ENCODE measurements at regions not wholly inside any gene's neighbourhood (a gene's known extent, or its start where the extent isn't known, plus 50 kb on each side); places are given as distances from the start of the nearest gene placed in this dataset.
"Not testable (repeated sequence)": the region's sequence is repeated elsewhere in the genome, so short reads cannot be mapped to it uniquely, and the experiment has no call there.

GRCh38 chr14:71240866-71241520 is 333.7 kb downstream of the PCNX1 start:
- Mint-ChIP-seq H3K36me3 (peaks cover 4% of the 10 kb centered on the region), H3K27me3 (no peaks in the 10 kb centered on the region), H3K27ac (no peak overlapping the region), H3K4me1 (ENCODE audit: low read depth) (peaks cover 26% of the 10 kb centered on the region), H3K4me3 (no peak overlapping the region), H3K9me3 (ENCODE audit: low read depth) (no peaks in the 10 kb centered on the region)

GRCh38 chr14:71242237-71242748 is 335.0 kb downstream of the PCNX1 start:
- H3K4me3 Mint-ChIP-seq: no peak overlapping the region
- H3K36me3 Mint-ChIP-seq: peaks cover 13% of the 10 kb centered on the region
- no peaks in the 10 kb centered on the region for H3K27me3 Mint-ChIP-seq
- H3K27ac Mint-ChIP-seq: no peak overlapping the region
- H3K4me1 Mint-ChIP-seq (ENCODE audit: low read depth): peaks cover 39% of the 10 kb centered on the region
- H3K9me3 Mint-ChIP-seq (ENCODE audit: low read depth): peaks cover 3% of the 10 kb centered on the region

GRCh38 chr14:71243697-71244096 is 336.4 kb downstream of the PCNX1 start:
- Mint-ChIP-seq H3K4me3 (no peak overlapping the region), H3K36me3 (peaks cover 19% of the 10 kb centered on the region)

GRCh38 chr14:71244341-71244740 is 337.1 kb downstream of the PCNX1 start:
- peaks cover 9% of the 10 kb centered on the region for H3K9me3 Mint-ChIP-seq (ENCODE audit: low read depth)
- H3K27ac Mint-ChIP-seq: no peak overlapping the region
- H3K36me3 Mint-ChIP-seq: peaks cover 19% of the 10 kb centered on the region
- no peaks in the 10 kb centered on the region for H3K27me3 Mint-ChIP-seq
- H3K4me1 Mint-ChIP-seq (ENCODE audit: low read depth): peaks cover 52% of the 10 kb centered on the region
- H3K4me3 Mint-ChIP-seq: no peak overlapping the region

More at GRCh38 chr14:71243697-71244096, 336.4 kb downstream of the PCNX1 start:
- Mint-ChIP-seq H3K9me3 (ENCODE audit: low read depth) (peaks cover 9% of the 10 kb centered on the region), H3K27ac (no peak overlapping the region), H3K27me3 (no peaks in the 10 kb centered on the region), H3K4me1 (ENCODE audit: low read depth) (peaks cover 52% of the 10 kb centered on the region)

- Mint-ChIP-seq H3K9me3 (ENCODE audit: low read depth) (peaks cover 9% of the 10 kb centered on the region), H3K4me3 (peak overlapping the region; percentile 40), H3K4me1 (ENCODE audit: low read depth) (peaks cover 52% of the 10 kb centered on the region), H3K27ac (peak overlapping the region; percentile 68), H3K36me3 (peaks cover 19% of the 10 kb centered on the region), H3K27me3 (no peaks in the 10 kb centered on the region)
Observed at GRCh38 chr14:71245659-71246361, 338.6 kb downstream of the PCNX1 start.

GRCh38 chr14:71246539-71246938 is 339.3 kb downstream of the PCNX1 start:
- H3K9me3 Mint-ChIP-seq (ENCODE audit: low read depth): peaks cover 9% of the 10 kb centered on the region
- H3K27ac Mint-ChIP-seq: peak overlapping the region; percentile 68
- H3K4me3 Mint-ChIP-seq: peak overlapping the region; percentile 40
- peaks cover 19% of the 10 kb centered on the region for H3K36me3 Mint-ChIP-seq
- no peaks in the 10 kb centered on the region for H3K27me3 Mint-ChIP-seq
- H3K4me1 Mint-ChIP-seq (ENCODE audit: low read depth): peaks cover 49% of the 10 kb centered on the region

- peaks cover 19% of the 10 kb centered on the region for H3K36me3 Mint-ChIP-seq
- peaks cover 49% of the 10 kb centered on the region for H3K4me1 Mint-ChIP-seq (ENCODE audit: low read depth)
- H3K27ac Mint-ChIP-seq: peak overlapping the region; percentile 81
- no peaks in the 10 kb centered on the region for H3K27me3 Mint-ChIP-seq
- peaks cover 9% of the 10 kb centered on the region for H3K9me3 Mint-ChIP-seq (ENCODE audit: low read depth)
- H3K4me3 Mint-ChIP-seq: peak overlapping the region; percentile 60
Observed at GRCh38 chr14:71247106-71247505, 339.8 kb downstream of the PCNX1 start.

- Mint-ChIP-seq H3K4me1 (ENCODE audit: low read depth) (peaks cover 49% of the 10 kb centered on the region), H3K4me3 (no peak overlapping the region), H3K9me3 (ENCODE audit: low read depth) (peaks cover 9% of the 10 kb centered on the region), H3K27ac (no peak overlapping the region), H3K27me3 (no peaks in the 10 kb centered on the region), H3K36me3 (peaks cover 19% of the 10 kb centered on the region)
Observed at GRCh38 chr14:71248194-71248593, 340.9 kb downstream of the PCNX1 start.

GRCh38 chr14:71250347-71250746 is 343.1 kb downstream of the PCNX1 start:
- H3K4me1 Mint-ChIP-seq (ENCODE audit: low read depth): peaks cover 40% of the 10 kb centered on the region
- H3K4me3 Mint-ChIP-seq: no peak overlapping the region
- peaks cover 9% of the 10 kb centered on the region for H3K9me3 Mint-ChIP-seq (ENCODE audit: low read depth)
- H3K27ac Mint-ChIP-seq: no peak overlapping the region
- no peaks in the 10 kb centered on the region for H3K27me3 Mint-ChIP-seq
- peaks cover 19% of the 10 kb centered on the region for H3K36me3 Mint-ChIP-seq

GRCh38 chr14:71250791-71251190 is 343.5 kb downstream of the PCNX1 start:
- Mint-ChIP-seq H3K9me3 (ENCODE audit: low read depth) (peaks cover 9% of the 10 kb centered on the region), H3K36me3 (peaks cover 16% of the 10 kb centered on the region), H3K27me3 (no peaks in the 10 kb centered on the region), H3K4me1 (ENCODE audit: low read depth) (peaks cover 35% of the 10 kb centered on the region), H3K4me3 (no peak overlapping the region), H3K27ac (no peak overlapping the region)

- not testable (repeated sequence) for H3K4me1 Mint-ChIP-seq (ENCODE audit: low read depth); H3K27me3 Mint-ChIP-seq
- Mint-ChIP-seq H3K4me3 (peak overlapping the region; percentile 24), H3K27ac (peak overlapping the region; percentile 0), H3K9me3 (ENCODE audit: low read depth) (peaks cover 11% of the 10 kb centered on the region), H3K36me3 (peaks cover 15% of the 10 kb centered on the region)
Observed at GRCh38 chr14:71254091-71254719, 346.9 kb downstream of the PCNX1 start.

GRCh38 chr14:71261206-71261605 is 353.9 kb downstream of the PCNX1 start:
- no peaks in the 10 kb centered on the region for H3K27me3 Mint-ChIP-seq

GRCh38 chr14:71262441-71262840 is 355.2 kb downstream of the PCNX1 start:
- peaks cover 7% of the 10 kb centered on the region for H3K4me1 Mint-ChIP-seq (ENCODE audit: low read depth)
- no peak overlapping the region for H3K4me3 Mint-ChIP-seq
- no peak overlapping the region for H3K27ac Mint-ChIP-seq
- no peaks in the 10 kb centered on the region for H3K27me3 Mint-ChIP-seq
- H3K36me3 Mint-ChIP-seq: peaks cover 32% of the 10 kb centered on the region
- H3K9me3 Mint-ChIP-seq (ENCODE audit: low read depth): peaks cover 31% of the 10 kb centered on the region

More at GRCh38 chr14:71261206-71261605, 353.9 kb downstream of the PCNX1 start:
- Mint-ChIP-seq H3K36me3 (peaks cover 38% of the 10 kb centered on the region), H3K4me3 (no peak overlapping the region), H3K4me1 (ENCODE audit: low read depth) (no peaks in the 10 kb centered on the region), H3K9me3 (ENCODE audit: low read depth) (peaks cover 31% of the 10 kb centered on the region), H3K27ac (no peak overlapping the region)

GRCh38 chr14:71264260-71264659 is 357.0 kb downstream of the PCNX1 start:
- Mint-ChIP-seq H3K27ac (no peak overlapping the region), H3K4me1 (ENCODE audit: low read depth) (peaks cover 14% of the 10 kb centered on the region), H3K36me3 (peaks cover 28% of the 10 kb centered on the region), H3K27me3 (no peaks in the 10 kb centered on the region), H3K4me3 (no peak overlapping the region), H3K9me3 (ENCODE audit: low read depth) (peaks cover 25% of the 10 kb centered on the region)

GRCh38 chr14:71267007-71267513 is 359.8 kb downstream of the PCNX1 start:
- Mint-ChIP-seq H3K27me3 (peaks cover under 1% of the 10 kb centered on the region), H3K4me1 (ENCODE audit: low read depth) (peaks cover 16% of the 10 kb centered on the region), H3K27ac (peak overlapping the region; percentile 30), H3K36me3 (peaks cover 19% of the 10 kb centered on the region), H3K9me3 (ENCODE audit: low read depth) (peaks cover 19% of the 10 kb centered on the region), H3K4me3 (peak overlapping the region; percentile 61)
